Thoracic aorta (tissue), 2 donors: ENCODE measurements at regions not wholly inside any gene's neighbourhood (a gene's known extent, or its start where the extent isn't known, plus 50 kb on each side); places are given as distances from the start of the nearest gene placed in this dataset.

Experiments
- ATAC-seq: fragments of 150-250 bp; one replicate; pipeline ENCODE4 v1.8.0; 2017; ENCODE audit warnings: low read depth; ENCODE audit not compliant: insufficient number of reproducible peaks, low FRiP score
- DNase-seq: peaks from one replicate; pipeline ENCODE4 v3.0.0-alpha.2; 2020; ENCODE audit warnings: low spot score
- H3K27ac ChIP-seq, 2 donors: fragments of 200-600 bp; sonication (generic); 1 replicate in 1 of 2; 2 replicates in 1 of 2; pipeline ENCODE4 v1.5.1; 2016; ENCODE audit warnings: mild to moderate bottlenecking in 2 of 2, moderate library complexity in 2 of 2
- H3K27me3 ChIP-seq: fragments of 200-600 bp; sonication (generic); replicated peaks from 2 replicates; pipeline ENCODE4 v1.6.0; 2016; ENCODE audit warnings: mild to moderate bottlenecking; ENCODE audit not compliant: insufficient read depth
- H3K36me3 ChIP-seq: fragments of 200-600 bp; sonication (generic); one replicate; pipeline ENCODE4 v1.5.1; 2016
- H3K4me1 ChIP-seq, 2 donors: fragments of 200-600 bp; sonication (generic); 1 replicate in 1 of 2; 2 replicates in 1 of 2; pipeline versions ENCODE4 v1.5.1 to v1.6.0; 2016; ENCODE audit warnings: low read depth in 2 of 2, mild to moderate bottlenecking in 1 of 2; ENCODE audit not compliant: control insufficient read depth in 1 of 2
- H3K4me3 ChIP-seq: fragments of 200-600 bp; sonication (generic); 2 replicates; pipeline ENCODE4 v1.5.1; 2016; ENCODE audit warnings: mild to moderate bottlenecking
- H3K9me3 ChIP-seq: fragments of 200-600 bp; sonication (generic); 2 replicates; pipeline ENCODE4 v1.5.1; 2016
- CTCF ChIP-seq: fragments of 200-600 bp; sonication (generic); IDR thresholded peaks from one replicate; pipeline ENCODE4 v1.5.1; 2019; ENCODE audit warnings: antibody characterized with exemption

- no peak for ATAC-seq
- Histone ChIP-seq H3K9me3 (no peaks in the 10 kb centered on the region), H3K27me3 (no peaks in the 10 kb centered on the region), H3K4me3 (no peak overlapping the region), H3K4me1 (no peaks in the 10 kb centered on the region), H3K36me3 (no peaks in the 10 kb centered on the region), H3K27ac (no peak overlapping the region)
- no peak for DNase-seq
- TF ChIP-seq CTCF: no peak
Measured at GRCh38 chr5:175778951-175779503, 92.4 kb upstream of the CPLX2 start.

- TF ChIP-seq CTCF: no peak
Measured at GRCh38 chr5:175783739-175784138, 87.6 kb upstream of the CPLX2 start.

GRCh38 chr5:175784230-175784629 lies 87.1 kb upstream of the CPLX2 start:
- TF ChIP-seq CTCF: no peak
- Histone ChIP-seq H3K27me3 (no peaks in the 10 kb centered on the region), H3K9me3 (no peaks in the 10 kb centered on the region), H3K4me1 (no peaks in the 10 kb centered on the region), H3K27ac (no peak overlapping the region), H3K4me3 (no peak overlapping the region), H3K36me3 (no peaks in the 10 kb centered on the region)
- ATAC-seq: no peak
- no peak for DNase-seq

More at GRCh38 chr5:175783739-175784138, 87.6 kb upstream of the CPLX2 start:
- Histone ChIP-seq H3K4me3 (no peak overlapping the region), H3K27ac (no peak overlapping the region), H3K36me3 (no peaks in the 10 kb centered on the region), H3K4me1 (no peaks in the 10 kb centered on the region), H3K27me3 (no peaks in the 10 kb centered on the region), H3K9me3 (no peaks in the 10 kb centered on the region)
- no peak for ATAC-seq
- no peak for DNase-seq

- no peak for ATAC-seq
- Histone ChIP-seq H3K4me1 (no peaks in the 10 kb centered on the region), H3K36me3 (no peaks in the 10 kb centered on the region), H3K9me3 (no peaks in the 10 kb centered on the region), H3K27ac (no peak overlapping the region), H3K4me3 (no peak overlapping the region), H3K27me3 (no peaks in the 10 kb centered on the region)
- DNase-seq: no peak
- TF ChIP-seq CTCF: no peak
Measured at GRCh38 chr5:175785681-175786080, 85.7 kb upstream of the CPLX2 start.

- no peak for TF ChIP-seq CTCF
- DNase-seq (no peak), ATAC-seq (no peak)
- Histone ChIP-seq H3K36me3 (no peaks in the 10 kb centered on the region), H3K4me3 (no peak overlapping the region), H3K4me1 (no peaks in the 10 kb centered on the region), H3K27me3 (no peaks in the 10 kb centered on the region), H3K9me3 (no peaks in the 10 kb centered on the region), H3K27ac (no peak overlapping the region)
Measured at GRCh38 chr5:175788155-175788787, 83.1 kb upstream of the CPLX2 start.
